Stomach (tissue), 8 donors: ENCODE measurements at regions not wholly inside any gene's neighbourhood (a gene's known extent, or its start where the extent isn't known, plus 50 kb on each side); places are given as distances from the start of the nearest gene placed in this dataset.

Experiments
- DNase-seq, 2 donors: peaks; one replicate each; pipeline versions ENCODE4 v3.0.0 to v3.0.0-alpha.2; 2013 to 2019
- H3K27ac ChIP-seq, 5 donors: fragments of 200-600 bp in 4 of 5; sonication (generic) in 4 of 5; one replicate each; pipeline ENCODE4 v1.5.1; 2013 to 2019; ENCODE audit warnings: mild to moderate bottlenecking in 1 of 5, moderate library complexity in 1 of 5
- H3K27me3 ChIP-seq, 3 donors: fragments of 200-600 bp; sonication (generic); one replicate each; pipeline ENCODE4 v1.5.1; 2017 to 2019; ENCODE audit warnings: mixed run types in 1 of 3
- H3K36me3 ChIP-seq, 4 donors: fragments of 200-600 bp; sonication (generic); 1 replicate in 3 of 4; 2 replicates in 1 of 4; pipeline ENCODE4 v1.5.1; 2016 to 2019
- H3K4me1 ChIP-seq, 4 donors: fragments of 200-600 bp; sonication (generic); one replicate each; pipeline ENCODE4 v1.5.1; 2016 to 2019
- H3K4me3 ChIP-seq, 4 donors: fragments of 200-600 bp; sonication (generic) in 3 of 4; one replicate each; pipeline ENCODE4 v1.5.1; 2016 to 2019; ENCODE audit warnings: mild to moderate bottlenecking in 1 of 4
- H3K9me3 ChIP-seq, 4 donors: fragments of 200-600 bp; sonication (generic); one replicate each; pipeline ENCODE4 v1.5.1; 2016 to 2019
- EP300 ChIP-seq: sonication (generic); formaldehyde crosslinking; IDR thresholded peaks from one replicate; pipeline ENCODE4 v1.6.1; 2017; ENCODE audit warnings: antibody characterized with exemption
- POLR2A ChIP-seq, 4 donors: fragments of 450-650 bp; IDR thresholded peaks; one replicate each; pipeline ENCODE4 v1.6.1; 2016; ENCODE audit warnings: antibody characterized with exemption in 4 of 4, control low read depth in 2 of 4, mild to moderate bottlenecking in 1 of 4, moderate library complexity in 1 of 4
- POLR2AphosphoS5 ChIP-seq, 3 donors: sonication (generic); formaldehyde crosslinking; IDR thresholded peaks; one replicate each; pipeline ENCODE4 v1.6.1; 2016; ENCODE audit warnings: antibody characterized with exemption in 3 of 3
- WGBS, 5 donors: extraction: QIAGEN DNeasy Blood & Tissue Kit in 3 of 5; methylation state at CpG; one replicate each; pipeline versions ENCODE4 v1.1.5 to v1.1.7; 2013 to 2018; 5-methylcytosine and 5-hydroxymethylcytosine counted together
- intact Hi-C: fragments of 100-400 bp; cut with DNase I; formaldehyde crosslinking; loops from one replicate; pipeline ENCODE4 v1.15.1; 2023; ENCODE audit warnings: low total_unique reads
- TF ChIP-seq, protein P1 (sequence below), 7 experiments: fragments of 450-650 bp in 4 of 7; fragments of 200-600 bp in 3 of 7; sonication (generic) in 3 of 7; IDR thresholded peaks; one replicate each; pipeline ENCODE4 v1.5.1; 2016 to 2019; ENCODE audit warnings: antibody characterized with exemption in 7 of 7, control low read depth in 2 of 7, mild to moderate bottlenecking in 1 of 7
- donor health status: healthy with polysubstance abuse.
- donor health status: Bipolar disorder and iron deficiency.
- donor health status: healthy.

DNA sequence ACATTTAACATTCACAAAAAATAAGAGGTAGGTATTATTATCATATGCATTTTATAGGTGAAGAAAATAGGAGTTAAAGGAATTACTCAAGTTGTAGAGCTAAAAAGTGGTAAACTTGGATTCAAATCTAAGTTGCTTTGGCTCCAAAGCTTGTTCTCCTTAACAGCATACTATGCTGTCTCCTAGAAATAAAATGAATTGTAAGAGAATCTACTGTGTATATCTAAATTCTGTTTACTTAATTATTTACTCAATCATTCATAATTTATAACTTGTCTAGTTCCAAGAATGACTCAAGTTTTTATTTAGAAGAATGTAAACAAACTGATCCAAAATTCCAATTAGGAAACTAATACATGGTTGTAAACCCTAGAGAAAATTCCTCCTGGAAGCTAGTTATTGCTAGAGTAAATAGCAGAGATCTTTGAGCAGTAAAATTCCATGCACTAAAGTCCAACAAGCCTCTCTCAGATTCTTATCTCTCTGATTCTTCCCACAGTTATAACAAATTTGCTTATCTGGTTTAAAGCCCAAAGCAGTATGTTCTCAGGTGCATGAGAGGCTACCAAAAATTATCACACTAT lies 132.5 kb upstream of the DPT start:
- no peak for DNase-seq
- Histone ChIP-seq H3K4me3 (no peak overlapping the region), H3K4me1 (peaks cover 0 to 25% (median 11%) of the 10 kb centered on the region in 4 donors), H3K36me3 (no peaks in the 10 kb centered on the region), H3K27me3 (no peaks in the 10 kb centered on the region), H3K9me3 (peaks cover 0 to 16% (median 3%) of the 10 kb centered on the region in 4 donors), H3K27ac (peak overlapping the region in 1 of 5 donors; percentile 14)
- no peak for TF ChIP-seq POLR2A (IDR thresholded peaks at IDR 0.05)
- TF ChIP-seq, protein P1, sequence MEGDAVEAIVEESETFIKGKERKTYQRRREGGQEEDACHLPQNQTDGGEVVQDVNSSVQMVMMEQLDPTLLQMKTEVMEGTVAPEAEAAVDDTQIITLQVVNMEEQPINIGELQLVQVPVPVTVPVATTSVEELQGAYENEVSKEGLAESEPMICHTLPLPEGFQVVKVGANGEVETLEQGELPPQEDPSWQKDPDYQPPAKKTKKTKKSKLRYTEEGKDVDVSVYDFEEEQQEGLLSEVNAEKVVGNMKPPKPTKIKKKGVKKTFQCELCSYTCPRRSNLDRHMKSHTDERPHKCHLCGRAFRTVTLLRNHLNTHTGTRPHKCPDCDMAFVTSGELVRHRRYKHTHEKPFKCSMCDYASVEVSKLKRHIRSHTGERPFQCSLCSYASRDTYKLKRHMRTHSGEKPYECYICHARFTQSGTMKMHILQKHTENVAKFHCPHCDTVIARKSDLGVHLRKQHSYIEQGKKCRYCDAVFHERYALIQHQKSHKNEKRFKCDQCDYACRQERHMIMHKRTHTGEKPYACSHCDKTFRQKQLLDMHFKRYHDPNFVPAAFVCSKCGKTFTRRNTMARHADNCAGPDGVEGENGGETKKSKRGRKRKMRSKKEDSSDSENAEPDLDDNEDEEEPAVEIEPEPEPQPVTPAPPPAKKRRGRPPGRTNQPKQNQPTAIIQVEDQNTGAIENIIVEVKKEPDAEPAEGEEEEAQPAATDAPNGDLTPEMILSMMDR (IDR thresholded peaks at IDR 0.05), result no peak
- no peak for TF ChIP-seq EP300
- no peak for TF ChIP-seq POLR2AphosphoS5 (IDR thresholded peaks at IDR 0.05)
- intact Hi-C loops, result no loop called here

DNA sequence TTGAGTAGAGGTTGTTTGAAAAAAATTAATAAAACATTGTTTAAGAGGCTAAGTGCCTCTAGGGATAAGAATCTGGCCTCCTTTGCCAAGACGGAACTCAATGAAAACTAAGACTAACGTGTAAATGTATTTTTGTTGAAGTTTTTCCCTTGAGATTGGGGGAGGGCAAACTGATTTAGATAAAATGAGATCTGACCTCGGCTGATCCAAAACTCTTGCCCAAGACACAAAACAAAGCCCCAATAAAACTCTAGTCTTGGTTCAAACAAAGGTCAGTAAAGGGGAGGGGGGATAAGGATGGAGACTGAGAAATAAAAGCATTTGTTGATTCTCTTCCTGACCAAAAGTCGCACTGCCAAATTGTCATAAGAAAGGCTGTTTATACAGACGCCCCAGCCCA lies 134.8 kb upstream of the DPT start:
- peak overlapping the region in 2 of 5 donors; percentile 44 to 57 for H3K27ac ChIP-seq

GRCh38 chr1:168864266-168864665 lies 135.3 kb upstream of the DPT start:
- Histone ChIP-seq H3K4me3 (no peak overlapping the region), H3K27ac (peak overlapping the region in 2 of 5 donors; percentile 44 to 57), H3K9me3 (peaks cover 0 to 19% (median 3%) of the 10 kb centered on the region in 4 donors), H3K4me1 (peaks cover 0 to 28% (median 11%) of the 10 kb centered on the region in 4 donors), H3K27me3 (no peaks in the 10 kb centered on the region), H3K36me3 (no peaks in the 10 kb centered on the region)
- intact Hi-C loops, result no loop called here
- TF ChIP-seq EP300 (no peak), POLR2A (IDR thresholded peaks at IDR 0.05) (no peak)
- TF ChIP-seq, protein P1 (IDR thresholded peaks at IDR 0.05), result no peak
- DNase-seq, result no peak

More for the DNA sequence above, 134.8 kb upstream of the DPT start:
- Histone ChIP-seq H3K4me3 (no peak overlapping the region), H3K4me1 (peaks cover 0 to 28% (median 11%) of the 10 kb centered on the region in 4 donors), H3K27me3 (no peaks in the 10 kb centered on the region), H3K9me3 (peaks cover 0 to 19% (median 3%) of the 10 kb centered on the region in 4 donors), H3K36me3 (no peaks in the 10 kb centered on the region)
- peak in 1 of 2 donors; percentile 72 for DNase-seq
- intact Hi-C loops, result no loop called here
- 10 to 33% (median 24%) methylated on average over 5 of the region's 5 CpGs for WGBS, 5 donors
- TF ChIP-seq POLR2A (IDR thresholded peaks at IDR 0.05) (no peak), EP300 (no peak), POLR2AphosphoS5 (IDR thresholded peaks at IDR 0.05) (no peak)
- TF ChIP-seq, protein P1 (IDR thresholded peaks at IDR 0.05), result no peak

DNA sequence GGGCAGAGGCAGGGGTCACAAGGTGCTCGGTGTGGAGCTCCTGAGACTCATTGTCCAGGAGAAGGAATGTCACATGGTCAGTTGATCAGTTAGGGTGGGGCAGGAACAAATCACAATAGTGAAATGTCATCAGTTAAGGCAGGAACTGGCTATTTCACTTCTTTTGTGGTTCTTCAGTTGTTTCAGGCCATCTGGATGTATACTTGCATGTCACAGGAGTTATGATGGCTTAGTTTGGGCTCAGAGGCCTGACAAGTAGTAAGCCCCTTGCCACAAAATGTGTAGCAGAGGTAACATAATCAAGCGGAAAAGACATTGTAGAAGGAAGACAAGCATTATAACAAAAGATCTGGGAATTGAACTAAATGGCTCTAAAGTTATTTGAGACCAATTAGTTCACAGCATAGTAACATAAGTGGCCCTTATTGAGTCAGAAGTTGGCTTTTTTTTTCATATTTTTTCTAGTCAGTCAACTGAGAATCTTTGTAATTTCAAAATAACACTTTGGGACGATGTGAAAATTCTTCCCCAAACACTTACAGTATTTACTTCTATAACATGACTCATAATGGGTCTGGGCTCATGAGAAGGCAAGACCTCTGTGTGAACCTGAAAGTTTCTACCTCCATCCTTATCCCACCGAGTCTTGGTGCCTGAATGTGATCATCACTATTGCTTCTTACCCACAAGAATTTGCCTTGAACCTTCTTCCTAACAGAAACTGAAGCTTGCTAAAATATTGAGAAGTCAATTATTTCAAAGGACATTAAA lies 137.0 kb upstream of the DPT start:
- no peak for DNase-seq
- TF ChIP-seq, protein P1 (IDR thresholded peaks at IDR 0.05), result no peak
- TF ChIP-seq EP300 (no peak), POLR2A (IDR thresholded peaks at IDR 0.05) (no peak), POLR2AphosphoS5 (IDR thresholded peaks at IDR 0.05) (no peak)
- Histone ChIP-seq H3K27ac (no peak overlapping the region), H3K36me3 (no peaks in the 10 kb centered on the region), H3K27me3 (no peaks in the 10 kb centered on the region), H3K4me3 (no peak overlapping the region), H3K9me3 (peaks cover 0 to 19% (median 3%) of the 10 kb centered on the region in 4 donors), H3K4me1 (peaks cover 0 to 26% (median 8%) of the 10 kb centered on the region in 4 donors)
- intact Hi-C loops, result no loop called here
- WGBS, 5 donors, result 59 to 88% (median 85%) methylated on average over 4 of the region's 4 CpGs
